Progenitor cell of endocrine pancreas (in vitro differentiated cells): ENCODE measurements at regions not wholly inside any gene's neighbourhood (a gene's known extent, or its start where the extent isn't known, plus 50 kb on each side); places are given as distances from the start of the nearest gene placed in this dataset.
"Not testable (repeated sequence)": the region's sequence is repeated elsewhere in the genome, so short reads cannot be mapped to it uniquely, and the experiment has no call there.

Experiments used
- DNase-seq: peaks from one replicate; pipeline ENCODE4 v3.0.0; 2021; ENCODE audit warnings: low spot score; ENCODE audit not compliant: unreplicated experiment
- H3K27ac Mint-ChIP-seq: 2 replicates; pipeline ENCODE4 v1.8.0; 2021; ENCODE audit warnings: mild to moderate bottlenecking, moderate library complexity, mixed read lengths
- H3K27me3 Mint-ChIP-seq: 2 replicates; pipeline ENCODE4 v1.8.0; 2021; ENCODE audit warnings: mixed read lengths
- H3K36me3 Mint-ChIP-seq: 2 replicates; pipeline ENCODE4 v1.8.0; 2022; ENCODE audit warnings: mixed read lengths; ENCODE audit not compliant: insufficient read depth
- H3K4me1 Mint-ChIP-seq: 2 replicates; pipeline ENCODE4 v1.8.0; 2021; ENCODE audit warnings: low read depth, mixed read lengths
- H3K4me3 Mint-ChIP-seq: 2 replicates; pipeline ENCODE4 v1.8.0; 2021; ENCODE audit warnings: low read depth, mild to moderate bottlenecking, moderate library complexity, mixed read lengths
- H3K9me3 Mint-ChIP-seq: 2 replicates; pipeline ENCODE4 v1.8.0; 2021; ENCODE audit warnings: low read depth, mixed read lengths
- TF ChIP-seq, protein P1 (sequence below): fragments of 200-600 bp; sonication (generic); IDR thresholded peaks from one replicate; pipeline ENCODE4 v1.5.0; 2021; ENCODE audit warnings: antibody characterized with exemption, mild to moderate bottlenecking; ENCODE audit not compliant: unreplicated experiment

DNA sequence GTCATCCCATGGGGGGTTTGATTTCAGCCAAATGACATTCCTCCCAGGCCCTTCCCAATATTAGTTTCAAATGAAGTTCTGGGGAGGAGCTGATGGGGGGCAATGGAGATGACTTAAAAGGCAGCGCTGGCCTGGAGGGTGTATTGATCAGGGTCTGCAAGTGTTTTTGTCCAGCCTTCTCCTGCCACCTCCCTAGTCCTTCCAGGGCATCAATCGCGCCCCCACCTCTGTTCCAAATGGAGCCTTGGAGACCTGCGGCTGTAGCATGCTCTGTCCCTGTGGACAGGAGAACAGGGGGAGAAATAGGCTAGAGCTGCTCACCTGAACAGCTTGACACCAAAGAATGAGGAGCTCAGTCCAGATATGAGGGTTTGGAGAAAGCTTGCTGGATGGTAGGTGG lies 386.8 kb upstream of the PODXL start:
- Mint-ChIP-seq H3K27me3 (peaks cover 60% of the 10 kb centered on the region), H3K4me1 (peaks cover 6% of the 10 kb centered on the region), H3K9me3 (peaks cover 6% of the 10 kb centered on the region), H3K36me3 (no peaks in the 10 kb centered on the region), H3K27ac (no peak overlapping the region), H3K4me3 (no peak overlapping the region)
- DNase-seq, result no peak
- TF ChIP-seq, protein P1, sequence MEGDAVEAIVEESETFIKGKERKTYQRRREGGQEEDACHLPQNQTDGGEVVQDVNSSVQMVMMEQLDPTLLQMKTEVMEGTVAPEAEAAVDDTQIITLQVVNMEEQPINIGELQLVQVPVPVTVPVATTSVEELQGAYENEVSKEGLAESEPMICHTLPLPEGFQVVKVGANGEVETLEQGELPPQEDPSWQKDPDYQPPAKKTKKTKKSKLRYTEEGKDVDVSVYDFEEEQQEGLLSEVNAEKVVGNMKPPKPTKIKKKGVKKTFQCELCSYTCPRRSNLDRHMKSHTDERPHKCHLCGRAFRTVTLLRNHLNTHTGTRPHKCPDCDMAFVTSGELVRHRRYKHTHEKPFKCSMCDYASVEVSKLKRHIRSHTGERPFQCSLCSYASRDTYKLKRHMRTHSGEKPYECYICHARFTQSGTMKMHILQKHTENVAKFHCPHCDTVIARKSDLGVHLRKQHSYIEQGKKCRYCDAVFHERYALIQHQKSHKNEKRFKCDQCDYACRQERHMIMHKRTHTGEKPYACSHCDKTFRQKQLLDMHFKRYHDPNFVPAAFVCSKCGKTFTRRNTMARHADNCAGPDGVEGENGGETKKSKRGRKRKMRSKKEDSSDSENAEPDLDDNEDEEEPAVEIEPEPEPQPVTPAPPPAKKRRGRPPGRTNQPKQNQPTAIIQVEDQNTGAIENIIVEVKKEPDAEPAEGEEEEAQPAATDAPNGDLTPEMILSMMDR, result no peak

DNA sequence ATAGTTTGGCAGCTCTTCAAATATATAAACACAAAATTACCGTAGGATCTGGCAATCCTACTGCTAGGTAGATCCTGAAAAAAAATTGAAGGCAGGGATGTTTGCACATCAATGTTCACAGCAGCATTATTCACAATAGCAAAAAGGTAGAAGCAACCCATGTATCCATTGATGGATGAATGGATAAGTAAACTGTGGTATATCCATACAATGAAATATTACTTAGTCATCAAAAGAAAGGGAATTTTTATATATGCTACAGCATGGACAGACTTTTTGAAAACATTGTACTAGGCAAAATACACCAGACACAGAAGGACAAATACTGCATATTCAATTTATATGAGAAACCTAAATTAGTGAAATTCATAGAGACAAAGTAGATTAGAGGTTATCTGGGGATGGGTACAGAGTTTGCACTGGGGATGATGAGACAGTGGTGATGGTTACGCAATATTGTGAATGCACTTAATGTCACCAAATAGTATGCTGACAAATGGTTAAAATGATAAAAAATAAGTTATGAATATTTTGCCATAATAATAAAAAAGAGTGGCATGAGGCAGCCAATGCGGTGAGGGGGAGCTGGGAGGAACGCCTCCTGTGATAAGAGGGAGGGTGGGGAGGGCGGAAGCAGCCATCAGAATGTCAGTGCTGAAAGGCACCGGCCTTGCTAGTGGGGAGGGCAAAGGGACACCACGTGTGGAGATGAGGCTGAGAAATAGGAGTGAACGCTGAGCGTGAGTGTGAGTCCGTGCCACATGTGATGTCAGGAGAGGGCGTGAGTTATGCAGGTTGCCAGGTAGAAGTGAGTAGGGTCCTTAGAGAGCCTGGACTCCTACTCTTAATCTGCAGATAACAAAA lies 386.1 kb upstream of the PODXL start:
- Mint-ChIP-seq H3K27me3 (peaks cover 56% of the 10 kb centered on the region), H3K27ac (no peak overlapping the region), H3K4me3 (no peak overlapping the region), H3K36me3 (no peaks in the 10 kb centered on the region), H3K9me3 (peaks cover 6% of the 10 kb centered on the region), H3K4me1 (peaks cover 1% of the 10 kb centered on the region)
- TF ChIP-seq, protein P1, result no peak
- no peak for DNase-seq

DNA sequence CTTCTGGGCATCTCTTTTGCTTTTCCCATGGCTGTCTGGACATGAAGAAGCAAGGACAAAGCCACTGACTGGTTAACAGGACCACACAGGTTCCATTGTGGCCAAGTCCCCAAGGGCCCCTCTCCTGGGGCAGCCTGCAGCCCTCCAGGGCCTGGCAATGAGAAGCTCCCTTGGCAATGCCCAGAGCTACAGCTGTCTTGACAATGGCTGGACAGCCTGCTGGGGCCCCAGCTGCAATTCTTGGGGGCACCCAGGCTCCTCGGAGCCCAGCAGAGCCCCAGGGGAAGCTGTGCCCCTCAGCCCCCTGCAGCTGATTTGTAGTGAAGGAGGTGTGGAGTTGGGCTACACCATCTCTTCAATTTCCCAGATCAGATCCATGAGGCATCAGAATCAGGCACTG lies 384.9 kb upstream of the PODXL start:
- DNase-seq, result no peak
- H3K36me3 Mint-ChIP-seq, result no peaks in the 10 kb centered on the region
- TF ChIP-seq, protein P1, result no peak
- no peak overlapping the region for H3K4me3 Mint-ChIP-seq
- peaks cover 6% of the 10 kb centered on the region for H3K9me3 Mint-ChIP-seq
- H3K27me3 Mint-ChIP-seq, result peaks cover 44% of the 10 kb centered on the region
- H3K27ac Mint-ChIP-seq, result no peak overlapping the region
- H3K4me1 Mint-ChIP-seq, result peaks cover 1% of the 10 kb centered on the region

DNA sequence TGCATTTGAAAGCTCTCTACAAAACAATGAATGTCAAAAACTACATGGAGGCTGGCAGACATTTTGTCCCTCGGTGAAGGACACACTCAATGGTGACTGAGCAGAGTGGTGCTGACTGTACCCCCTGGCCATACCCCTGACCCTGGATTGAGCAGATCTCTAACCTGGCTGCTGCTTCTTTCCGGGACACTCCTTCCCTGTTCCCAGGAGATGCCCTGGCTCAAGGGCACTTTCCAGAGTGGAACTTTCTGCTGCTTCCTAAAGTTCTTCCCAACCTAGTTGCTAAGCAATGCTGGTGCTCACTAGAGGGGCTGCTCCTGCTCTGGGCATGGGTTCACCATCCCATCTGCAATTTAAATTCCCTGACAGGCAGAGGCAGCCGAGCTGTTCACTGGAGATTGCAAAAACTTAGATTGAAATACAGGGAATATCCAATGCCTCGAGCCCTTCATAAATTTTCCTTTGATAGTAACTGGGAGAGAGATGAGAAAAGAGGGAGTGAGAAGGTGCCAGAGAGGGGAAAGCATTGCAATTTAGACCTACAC lies 384.3 kb upstream of the PODXL start:
- H3K27ac Mint-ChIP-seq, result no peak overlapping the region
- H3K36me3 Mint-ChIP-seq, result no peaks in the 10 kb centered on the region
- peaks cover 1% of the 10 kb centered on the region for H3K4me1 Mint-ChIP-seq
- DNase-seq, result no peak
- peaks cover 40% of the 10 kb centered on the region for H3K27me3 Mint-ChIP-seq
- H3K4me3 Mint-ChIP-seq, result no peak overlapping the region
- peaks cover 6% of the 10 kb centered on the region for H3K9me3 Mint-ChIP-seq
- TF ChIP-seq, protein P1, result no peak

DNA sequence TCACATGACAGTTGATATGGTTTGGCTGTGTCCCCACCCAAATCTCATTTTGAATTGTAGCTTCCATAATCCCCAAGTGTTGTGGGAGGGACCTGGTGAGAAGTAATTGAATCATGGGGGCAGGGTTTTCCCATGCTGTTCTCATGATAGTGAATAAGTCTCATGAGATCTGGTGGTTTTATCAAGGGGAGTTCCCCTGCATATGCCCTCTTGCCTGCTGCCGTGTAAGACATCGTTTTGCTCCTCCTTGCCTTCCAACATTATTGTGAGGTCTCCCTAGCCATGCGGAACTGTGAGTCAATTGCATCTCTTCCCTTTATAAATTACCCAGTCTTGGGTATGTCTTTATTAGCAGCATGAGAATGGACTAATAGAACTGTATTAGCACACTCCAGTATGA lies 382.4 kb upstream of the PODXL start:
- not testable (repeated sequence) for H3K36me3 Mint-ChIP-seq, H3K4me3 Mint-ChIP-seq, DNase-seq, H3K9me3 Mint-ChIP-seq
- Mint-ChIP-seq H3K27me3 (peaks cover 21% of the 10 kb centered on the region), H3K4me1 (peaks cover 14% of the 10 kb centered on the region), H3K27ac (peak overlapping the region; percentile 34)

DNA sequence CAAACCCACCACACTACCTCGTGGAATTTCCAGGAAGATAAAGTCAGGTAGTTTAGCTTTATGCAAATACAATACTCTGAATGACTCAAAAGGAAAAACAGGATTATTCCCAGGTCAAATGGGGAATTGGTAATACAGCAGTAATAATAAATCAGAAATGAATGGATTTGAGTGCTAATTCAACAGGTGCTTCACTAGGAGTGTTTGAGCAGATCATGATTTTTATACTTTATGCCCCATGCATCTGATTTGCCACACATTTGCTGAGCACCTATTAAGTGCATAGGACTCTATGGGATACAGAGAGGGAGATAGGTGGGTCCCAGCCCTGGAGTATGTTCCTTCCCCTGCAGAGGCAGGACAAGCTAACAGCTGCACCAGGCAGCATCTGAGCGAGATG lies 381.4 kb upstream of the PODXL start:
- H3K36me3 Mint-ChIP-seq, result no peaks in the 10 kb centered on the region
- peaks cover 14% of the 10 kb centered on the region for H3K27me3 Mint-ChIP-seq
- H3K4me3 Mint-ChIP-seq, result no peak overlapping the region
- no peak overlapping the region for H3K27ac Mint-ChIP-seq
- H3K4me1 Mint-ChIP-seq, result peaks cover 14% of the 10 kb centered on the region
- TF ChIP-seq, protein P1, result no peak
- peaks cover 6% of the 10 kb centered on the region for H3K9me3 Mint-ChIP-seq
- DNase-seq, result no peak
